Keratinocyte (primary cell): ENCODE measurements at regions not wholly inside any gene's neighbourhood (a gene's known extent, or its start where the extent isn't known, plus 50 kb on each side); places are given as distances from the start of the nearest gene placed in this dataset.

Experiments used
- DNase-seq: peaks from one replicate; pipeline ENCODE4 v3.0.0-alpha.2; 2011; ENCODE audit warnings: low read depth, missing footprints, low spot score
- FAIRE-seq: peaks from 2 replicates; lab custom pipeline; 2011; peaks lifted over from hg19 to GRCh38; lab: Jason Lieb, UNC
- H2AFZ ChIP-seq: 2 replicates; pipeline ENCODE4 v1.6.0; 2012; ENCODE audit warnings: low read length, control low read depth, inconsistent platforms; ENCODE audit not compliant: control insufficient read depth
- H3K27ac ChIP-seq: 2 replicates; pipeline ENCODE4 v1.5.1; 2011; ENCODE audit warnings: low read length; ENCODE audit not compliant: control insufficient read depth, insufficient read depth
- H3K27me3 ChIP-seq: 3 replicates; pipeline ENCODE4 v1.6.0; 2011; ENCODE audit warnings: low read length; ENCODE audit not compliant: control insufficient read depth, insufficient read depth; ENCODE audit errors: extremely low read depth
- H3K36me3 ChIP-seq, 2 experiments: 2 replicates in 1 of 2; 3 replicates in 1 of 2; pipeline ENCODE4 v1.5.1; 2011; ENCODE audit warnings: low read length in 2 of 2, mild to moderate bottlenecking in 1 of 2; ENCODE audit not compliant: control insufficient read depth in 2 of 2, insufficient read depth in 2 of 2; ENCODE audit errors: extremely low read depth in 1 of 2
- H3K4me1 ChIP-seq: 3 replicates; pipeline ENCODE4 v1.5.1; 2011; ENCODE audit warnings: low read length; ENCODE audit not compliant: control insufficient read depth, insufficient read depth; ENCODE audit errors: extremely low read depth
- H3K4me2 ChIP-seq: 3 replicates; pipeline ENCODE4 v1.6.0; 2011; ENCODE audit warnings: low read depth, low read length; ENCODE audit not compliant: control insufficient read depth, insufficient read depth; ENCODE audit errors: extremely low read depth
- H3K4me3 ChIP-seq, 3 experiments: fragments of 200-600 bp in 1 of 3; sonication (generic) in 1 of 3; 2 replicates in 2 of 3; 3 replicates in 1 of 3; pipeline ENCODE4 v1.5.1; 2011 to 2016; ENCODE audit warnings: low read length in 3 of 3, mild to moderate bottlenecking in 3 of 3, control low read depth in 2 of 3, inconsistent platforms in 1 of 3, low read depth in 1 of 3, mixed read lengths in 1 of 3, mixed run types in 1 of 3, moderate library complexity in 1 of 3; ENCODE audit not compliant: control insufficient read depth in 2 of 3, insufficient read depth in 2 of 3; ENCODE audit errors: extremely low read depth in 1 of 3
- H3K79me2 ChIP-seq: 2 replicates; pipeline ENCODE4 v1.6.0; 2012; ENCODE audit warnings: low read length; ENCODE audit not compliant: control insufficient read depth, insufficient read depth
- H3K9ac ChIP-seq: 3 replicates; pipeline ENCODE4 v1.6.0; 2011; ENCODE audit warnings: low read length; ENCODE audit not compliant: control insufficient read depth, insufficient read depth; ENCODE audit errors: extremely low read depth
- H3K9me1 ChIP-seq: 3 replicates; pipeline ENCODE4 v1.6.0; 2011; ENCODE audit warnings: low read length; ENCODE audit not compliant: control insufficient read depth, insufficient read depth; ENCODE audit errors: extremely low read depth
- H3K9me3 ChIP-seq: 2 replicates; pipeline ENCODE4 v1.5.1; 2012; ENCODE audit warnings: low read depth, low read length; ENCODE audit not compliant: control insufficient read depth
- H4K20me1 ChIP-seq: 3 replicates; pipeline ENCODE4 v1.6.0; 2011; ENCODE audit warnings: low read length; ENCODE audit not compliant: control insufficient read depth, insufficient read depth; ENCODE audit errors: extremely low read depth
- CTCF ChIP-seq, 3 experiments: IDR thresholded peaks in 1 of 3; conservative IDR thresholded peaks in 1 of 3; optimal IDR thresholded peaks in 1 of 3; 2 replicates in 2 of 3; 3 replicates in 1 of 3; pipeline versions ENCODE3 to v1.5.1; 2011; ENCODE audit warnings: low read length in 3 of 3, mild to moderate bottlenecking in 3 of 3, moderate library complexity in 2 of 3, control low read depth in 1 of 3, inconsistent platforms in 1 of 3; ENCODE audit not compliant: insufficient read depth in 2 of 3; ENCODE audit errors: extremely low read depth in 1 of 3
- EZH2 ChIP-seq: IDR thresholded peaks from one replicate; pipeline ENCODE4 v1.6.1; 2012; ENCODE audit warnings: inconsistent platforms, mild to moderate bottlenecking, low read length, moderate library complexity
- dilution Hi-C: fragments of 300-500 bp; cut with MboI; formaldehyde crosslinking; loops from one replicate; pipeline ENCODE4 v1.7.0; 2020; ENCODE audit warnings: low sequenced_read_pairs; ENCODE audit not compliant: extremely low pct_ligation_motif_present

- Histone ChIP-seq H3K9ac (no peak overlapping the region), H3K9me3 (no peaks in the 10 kb centered on the region), H3K79me2 (no peaks in the 10 kb centered on the region), H4K20me1 (no peaks in the 10 kb centered on the region), H3K36me3 (no peaks in the 10 kb centered on the region), H2AFZ (no peak overlapping the region), H3K27ac (no peak overlapping the region), H3K27me3 (no peaks in the 10 kb centered on the region), H3K4me1 (no peaks in the 10 kb centered on the region), H3K4me2 (no peak overlapping the region), H3K9me1 (no peaks in the 10 kb centered on the region), H3K4me3 (no peak overlapping the region)
- FAIRE-seq (no peak), DNase-seq (no peak)
- TF ChIP-seq EZH2 (no peak), CTCF (optimal IDR thresholded peaks at IDR 0.05 in 1 of 3, IDR thresholded peaks at IDR 0.05 in 1 of 3, conservative IDR thresholded peaks at IDR 0.05 in 1 of 3; ENCODE audit: extremely low read depth in 1 of 3, insufficient read depth in 2 of 3, low read length in 3 of 3) (no peak)
- dilution Hi-C loops = no loop called here
Measured at GRCh38 chr1:177600321-177600720, 369.5 kb downstream of the SEC16B start.

GRCh38 chr1:177597393-177597792 lies 372.5 kb downstream of the SEC16B start:
- no peak overlapping the region for H3K27ac ChIP-seq
- no peak overlapping the region for H3K9ac ChIP-seq
- H3K4me2 ChIP-seq = no peak overlapping the region
- no peaks in the 10 kb centered on the region for H3K36me3 ChIP-seq
- no peak overlapping the region for H3K4me3 ChIP-seq
- no peaks in the 10 kb centered on the region for H3K4me1 ChIP-seq
- no peaks in the 10 kb centered on the region for H4K20me1 ChIP-seq
- FAIRE-seq (no peak), DNase-seq (no peak)
- TF ChIP-seq CTCF (optimal IDR thresholded peaks at IDR 0.05 in 1 of 3, IDR thresholded peaks at IDR 0.05 in 1 of 3, conservative IDR thresholded peaks at IDR 0.05 in 1 of 3; ENCODE audit: extremely low read depth in 1 of 3, insufficient read depth in 2 of 3, low read length in 3 of 3) = no peak
- no peak for TF ChIP-seq EZH2
- no peaks in the 10 kb centered on the region for H3K79me2 ChIP-seq
- no peaks in the 10 kb centered on the region for H3K27me3 ChIP-seq
- H3K9me1 ChIP-seq = no peaks in the 10 kb centered on the region
- dilution Hi-C loops = no loop called here
- H2AFZ ChIP-seq = no peak overlapping the region
- no peaks in the 10 kb centered on the region for H3K9me3 ChIP-seq
